GM12892 (cell line): ENCODE measurements at regions not wholly inside any gene's neighbourhood (a gene's known extent, or its start where the extent isn't known, plus 50 kb on each side); places are given as distances from the start of the nearest gene placed in this dataset.

Experiments used
- POLR2AphosphoS5 ChIP-seq: IDR thresholded peaks from 2 replicates; pipeline ENCODE4 v1.6.1; 2011; ENCODE audit warnings: low read depth, low read length, control low read depth
- TAF1 ChIP-seq: IDR thresholded peaks from 2 replicates; pipeline ENCODE4 v1.6.1; 2011; ENCODE audit warnings: low read depth, mild to moderate bottlenecking, control low read depth, low read length, borderline replicate concordance

DNA sequence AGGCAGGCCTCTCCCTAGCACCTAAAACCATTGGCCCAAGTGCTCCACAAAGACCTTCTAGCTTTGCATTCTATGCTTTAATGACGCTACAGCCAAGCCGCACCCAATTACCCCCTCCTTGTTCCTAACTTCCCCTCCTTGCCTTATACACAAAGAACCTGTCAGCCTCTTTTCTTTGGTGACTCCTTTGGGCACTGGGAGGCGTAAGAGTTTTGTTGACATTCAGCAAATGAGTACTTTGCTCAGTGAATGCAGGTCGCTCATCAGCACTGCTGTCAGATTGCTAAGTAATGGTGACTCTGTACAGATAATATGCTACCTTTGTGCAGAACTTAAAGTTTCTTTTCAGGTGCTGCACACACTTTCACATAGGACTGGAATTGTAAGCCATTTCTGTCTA, 187.6 kb upstream of the FAM78B start:
- TF ChIP-seq POLR2AphosphoS5 (no peak), TAF1 (no peak)
